Thyroid gland (tissue), 4 donors: ENCODE measurements at regions not wholly inside any gene's neighbourhood (a gene's known extent, or its start where the extent isn't known, plus 50 kb on each side); places are given as distances from the start of the nearest gene placed in this dataset.

Experiments
- DNase-seq, 2 donors: peaks; one replicate each; pipeline ENCODE4 v3.0.0-alpha.2; 2019
- H3K27ac ChIP-seq, 3 donors: fragments of 200-600 bp; sonication (generic); 1 replicate in 2 of 3; 2 replicates in 1 of 3; pipeline ENCODE4 v1.5.1; 2016 to 2019; ENCODE audit warnings: mild to moderate bottlenecking in 1 of 3, moderate library complexity in 1 of 3
- H3K27me3 ChIP-seq: fragments of 200-600 bp; sonication (generic); one replicate; pipeline ENCODE4 v1.5.1; 2019
- H3K36me3 ChIP-seq, 2 donors: fragments of 200-600 bp; sonication (generic); one replicate each; pipeline ENCODE4 v1.5.1; 2016 to 2019
- H3K4me1 ChIP-seq, 2 donors: fragments of 200-600 bp; sonication (generic); one replicate each; pipeline ENCODE4 v1.5.1; 2017 to 2019
- H3K4me3 ChIP-seq, 3 donors: fragments of 200-600 bp; sonication (generic); replicated peaks in 1 of 3; 1 replicate in 2 of 3; 2 replicates in 1 of 3; pipeline ENCODE4 v1.5.1; 2016; ENCODE audit warnings: mild to moderate bottlenecking in 1 of 3
- H3K9me3 ChIP-seq: fragments of 200-600 bp; sonication (generic); one replicate; pipeline ENCODE4 v1.5.1; 2017
- POLR2A ChIP-seq, 2 donors: fragments of 450-650 bp; IDR thresholded peaks; one replicate each; pipeline ENCODE4 v1.6.1; 2017; ENCODE audit warnings: antibody characterized with exemption in 2 of 2, mild to moderate bottlenecking in 2 of 2, moderate library complexity in 1 of 2
- WGBS, 2 donors: methylation state at CpG; one replicate each; pipeline ENCODE4 v1.1.5; 2017; 5-methylcytosine and 5-hydroxymethylcytosine counted together
- intact Hi-C: fragments of 100-400 bp; cut with DNase I; formaldehyde crosslinking; loops from one replicate; pipeline ENCODE4 v1.15.1; 2023
- TF ChIP-seq, protein P1 (sequence below), 6 experiments: fragments of 200-600 bp in 3 of 6; fragments of 450-650 bp in 3 of 6; sonication (generic) in 3 of 6; IDR thresholded peaks; one replicate each; pipeline ENCODE4 v1.5.1; 2016 to 2019; ENCODE audit warnings: antibody characterized with exemption in 6 of 6, mild to moderate bottlenecking in 2 of 6, inconsistent platforms in 1 of 6, moderate library complexity in 1 of 6

DNA sequence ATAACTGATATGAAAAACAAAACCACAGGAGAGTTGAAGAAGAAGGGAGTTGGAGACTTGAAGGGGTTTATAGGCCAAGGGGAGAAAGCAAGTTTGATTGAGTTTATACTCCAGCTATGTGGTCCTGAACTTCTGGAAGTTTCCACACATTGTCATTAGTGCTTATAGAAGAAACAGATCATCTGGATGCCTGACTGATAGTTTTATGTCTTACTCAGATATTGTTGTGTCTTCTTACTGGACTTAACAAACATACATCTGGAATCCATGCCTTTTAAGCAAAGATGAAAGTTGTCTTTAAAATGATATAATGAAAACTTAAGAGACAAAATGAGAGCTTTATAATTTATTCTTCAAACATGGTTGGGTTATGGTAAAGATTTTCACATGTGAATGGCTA is 101.3 kb upstream of the FZD8 start:
- Histone ChIP-seq H3K36me3 (no peaks in the 10 kb centered on the region), H3K4me1 (no peaks in the 10 kb centered on the region), H3K27ac (no peak overlapping the region), H3K4me3 (no peak overlapping the region), H3K27me3 (no peaks in the 10 kb centered on the region), H3K9me3 (no peaks in the 10 kb centered on the region)
- intact Hi-C loops, result no loop called here
- TF ChIP-seq POLR2A (IDR thresholded peaks at IDR 0.05), result no peak
- TF ChIP-seq, protein P1, sequence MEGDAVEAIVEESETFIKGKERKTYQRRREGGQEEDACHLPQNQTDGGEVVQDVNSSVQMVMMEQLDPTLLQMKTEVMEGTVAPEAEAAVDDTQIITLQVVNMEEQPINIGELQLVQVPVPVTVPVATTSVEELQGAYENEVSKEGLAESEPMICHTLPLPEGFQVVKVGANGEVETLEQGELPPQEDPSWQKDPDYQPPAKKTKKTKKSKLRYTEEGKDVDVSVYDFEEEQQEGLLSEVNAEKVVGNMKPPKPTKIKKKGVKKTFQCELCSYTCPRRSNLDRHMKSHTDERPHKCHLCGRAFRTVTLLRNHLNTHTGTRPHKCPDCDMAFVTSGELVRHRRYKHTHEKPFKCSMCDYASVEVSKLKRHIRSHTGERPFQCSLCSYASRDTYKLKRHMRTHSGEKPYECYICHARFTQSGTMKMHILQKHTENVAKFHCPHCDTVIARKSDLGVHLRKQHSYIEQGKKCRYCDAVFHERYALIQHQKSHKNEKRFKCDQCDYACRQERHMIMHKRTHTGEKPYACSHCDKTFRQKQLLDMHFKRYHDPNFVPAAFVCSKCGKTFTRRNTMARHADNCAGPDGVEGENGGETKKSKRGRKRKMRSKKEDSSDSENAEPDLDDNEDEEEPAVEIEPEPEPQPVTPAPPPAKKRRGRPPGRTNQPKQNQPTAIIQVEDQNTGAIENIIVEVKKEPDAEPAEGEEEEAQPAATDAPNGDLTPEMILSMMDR (IDR thresholded peaks at IDR 0.05), result no peak
- DNase-seq, result no peak

GRCh38 chr10:35739998-35740397 is 97.9 kb upstream of the FZD8 start:
- DNase-seq, result no peak
- intact Hi-C loops, result no loop called here
- Histone ChIP-seq H3K4me3 (no peak overlapping the region), H3K4me1 (no peaks in the 10 kb centered on the region), H3K36me3 (no peaks in the 10 kb centered on the region), H3K27ac (no peak overlapping the region), H3K9me3 (no peaks in the 10 kb centered on the region), H3K27me3 (no peaks in the 10 kb centered on the region)
- TF ChIP-seq, protein P1 (IDR thresholded peaks at IDR 0.05), result no peak
- no peak for TF ChIP-seq POLR2A (IDR thresholded peaks at IDR 0.05)

DNA sequence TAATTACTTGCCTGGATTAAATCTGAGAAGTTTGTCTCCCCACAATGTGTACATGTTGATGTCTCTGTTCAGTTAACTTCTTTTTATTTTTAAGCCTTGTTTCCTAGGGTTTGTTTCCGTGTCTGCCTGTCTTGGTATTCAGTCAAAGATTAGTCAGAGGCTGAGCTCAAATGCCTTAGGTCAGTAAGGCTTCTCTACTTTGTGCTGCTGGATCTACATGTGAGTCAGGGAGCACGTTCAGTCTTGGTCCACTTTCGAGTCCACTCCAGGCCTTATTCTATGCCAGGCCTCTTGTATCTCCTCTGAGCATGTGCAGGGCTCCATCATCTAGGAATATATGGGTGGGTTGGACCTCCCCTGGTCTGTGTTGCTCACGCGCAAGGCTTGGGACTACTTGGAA is 93.3 kb upstream of the FZD8 start:
- Histone ChIP-seq H3K27ac (no peak overlapping the region), H3K4me3 (no peak overlapping the region), H3K4me1 (no peaks in the 10 kb centered on the region), H3K36me3 (no peaks in the 10 kb centered on the region), H3K9me3 (no peaks in the 10 kb centered on the region), H3K27me3 (no peaks in the 10 kb centered on the region)
- DNase-seq, result no peak
- intact Hi-C loops, result no loop called here
- no peak for TF ChIP-seq POLR2A (IDR thresholded peaks at IDR 0.05)
- TF ChIP-seq, protein P1 (IDR thresholded peaks at IDR 0.05), result no peak
- 87 to 89% methylated on average over 5 of the region's 5 CpGs for WGBS, 2 donors

DNA sequence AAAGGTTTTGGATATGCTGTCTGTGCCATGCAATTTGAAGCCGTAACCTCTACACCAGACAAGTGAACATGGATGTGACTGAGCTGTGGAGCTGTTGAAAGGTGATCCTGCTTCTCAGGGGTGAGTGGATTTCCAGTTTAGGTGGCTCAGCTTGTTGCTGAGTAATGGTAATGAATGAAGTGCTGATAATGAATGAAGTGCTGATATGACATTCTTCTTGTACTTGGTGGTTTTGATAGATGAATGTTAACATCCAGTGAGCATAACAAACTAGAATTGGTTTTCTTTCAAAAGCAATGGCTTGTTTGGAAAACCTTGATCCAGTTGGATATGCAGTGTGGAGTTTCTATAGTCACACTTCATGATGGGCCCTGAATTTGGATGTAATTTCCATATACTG is 89.7 kb upstream of the FZD8 start:
- 92 to 100% methylated on average over 1 of the region's 1 CpG for WGBS, 2 donors
- intact Hi-C loops, result no loop called here
- Histone ChIP-seq H3K4me3 (no peak overlapping the region), H3K4me1 (no peaks in the 10 kb centered on the region), H3K36me3 (no peaks in the 10 kb centered on the region), H3K9me3 (no peaks in the 10 kb centered on the region), H3K27ac (no peak overlapping the region), H3K27me3 (no peaks in the 10 kb centered on the region)
- TF ChIP-seq, protein P1 (IDR thresholded peaks at IDR 0.05), result no peak
- no peak for TF ChIP-seq POLR2A (IDR thresholded peaks at IDR 0.05)
- DNase-seq, result no peak

- no peaks in the 10 kb centered on the region for H3K4me1 ChIP-seq
- no peaks in the 10 kb centered on the region for H3K9me3 ChIP-seq
- H3K27ac ChIP-seq, result no peak overlapping the region
- TF ChIP-seq POLR2A (IDR thresholded peaks at IDR 0.05), result no peak
- TF ChIP-seq, protein P1 (IDR thresholded peaks at IDR 0.05), result no peak
- no peak overlapping the region for H3K4me3 ChIP-seq
- DNase-seq, result no peak
- no peaks in the 10 kb centered on the region for H3K27me3 ChIP-seq
- intact Hi-C loops, result no loop called here
- H3K36me3 ChIP-seq, result no peaks in the 10 kb centered on the region
- WGBS, 2 donors, result 76% methylated on average over 5 of the region's 5 CpGs
Observed at GRCh38 chr10:35728341-35728740, 86.2 kb upstream of the FZD8 start.
